ENCODE measurements at regions not wholly inside any gene's neighbourhood (a gene's known extent, or its start where the extent isn't known, plus 50 kb on each side); places are given as distances from the start of the nearest gene placed in this dataset.

GRCh38 chr4:31411565-31411964, 691.4 kb downstream of the PCDH7 start:
- no peak overlapping the region for H3K27ac Mint-ChIP-seq
- H3K4me3 Mint-ChIP-seq: no peak overlapping the region
- TF ChIP-seq CTCF (IDR thresholded peaks at IDR 0.05): no peak
- H3K36me3 Mint-ChIP-seq (ENCODE audit: low read depth): peaks cover 3% of the 10 kb centered on the region; the same call in 1 of the 2 replicates
- no peaks in the 10 kb centered on the region for H3K4me1 Mint-ChIP-seq (ENCODE audit: low read depth)
- no peaks in the 10 kb centered on the region for H3K27me3 Mint-ChIP-seq (ENCODE audit: insufficient read depth)
- no peak for DNase-seq
- H3K9me3 Mint-ChIP-seq: peaks cover 29% of the 10 kb centered on the region

GRCh38 chr4:31415629-31416028, 695.5 kb downstream of the PCDH7 start:
- Mint-ChIP-seq H3K4me1 (ENCODE audit: low read depth) (no peaks in the 10 kb centered on the region), H3K27me3 (ENCODE audit: insufficient read depth) (no peaks in the 10 kb centered on the region), H3K4me3 (no peak overlapping the region), H3K9me3 (peaks cover 39% of the 10 kb centered on the region), H3K36me3 (ENCODE audit: low read depth) (peaks cover 3% of the 10 kb centered on the region; the same call in 1 of the 2 replicates), H3K27ac (no peak overlapping the region)
- no peak for DNase-seq
- TF ChIP-seq CTCF (IDR thresholded peaks at IDR 0.05): no peak

GRCh38 chr4:31416498-31416897, 696.3 kb downstream of the PCDH7 start:
- TF ChIP-seq CTCF (IDR thresholded peaks at IDR 0.05): no peak
- H3K27me3 Mint-ChIP-seq (ENCODE audit: insufficient read depth): no peaks in the 10 kb centered on the region
- H3K27ac Mint-ChIP-seq: no peak overlapping the region
- peaks cover 37% of the 10 kb centered on the region for H3K9me3 Mint-ChIP-seq
- no peaks in the 10 kb centered on the region for H3K4me1 Mint-ChIP-seq (ENCODE audit: low read depth)
- peaks cover 3% of the 10 kb centered on the region; the same call in 1 of the 2 replicates for H3K36me3 Mint-ChIP-seq (ENCODE audit: low read depth)
- DNase-seq: no peak
- no peak overlapping the region for H3K4me3 Mint-ChIP-seq

- Mint-ChIP-seq H3K27me3 (ENCODE audit: insufficient read depth) (no peaks in the 10 kb centered on the region), H3K4me1 (ENCODE audit: low read depth) (no peaks in the 10 kb centered on the region), H3K36me3 (ENCODE audit: low read depth) (peaks cover 3% of the 10 kb centered on the region; the same call in 1 of the 2 replicates), H3K4me3 (no peak overlapping the region), H3K27ac (no peak overlapping the region), H3K9me3 (peaks cover 37% of the 10 kb centered on the region)
- no peak for DNase-seq
- TF ChIP-seq CTCF (IDR thresholded peaks at IDR 0.05): no peak
Measured at GRCh38 chr4:31417040-31417439, 696.9 kb downstream of the PCDH7 start.

- Mint-ChIP-seq H3K36me3 (ENCODE audit: low read depth) (no peaks in the 10 kb centered on the region), H3K27me3 (ENCODE audit: insufficient read depth) (no peaks in the 10 kb centered on the region), H3K27ac (no peak overlapping the region), H3K4me3 (no peak overlapping the region), H3K9me3 (peaks cover 18% of the 10 kb centered on the region), H3K4me1 (ENCODE audit: low read depth) (no peaks in the 10 kb centered on the region)
- DNase-seq: no peak
- no peak for TF ChIP-seq CTCF (IDR thresholded peaks at IDR 0.05)
Measured at GRCh38 chr4:31422006-31422405, 701.8 kb downstream of the PCDH7 start.

GRCh38 chr4:31427691-31428090, 707.5 kb downstream of the PCDH7 start:
- H3K27ac Mint-ChIP-seq: no peak overlapping the region
- no peak for DNase-seq
- H3K36me3 Mint-ChIP-seq (ENCODE audit: low read depth): no peaks in the 10 kb centered on the region
- TF ChIP-seq CTCF (IDR thresholded peaks at IDR 0.05): no peak
- peaks cover 11% of the 10 kb centered on the region for H3K9me3 Mint-ChIP-seq
- H3K4me3 Mint-ChIP-seq: no peak overlapping the region
- H3K4me1 Mint-ChIP-seq (ENCODE audit: low read depth): no peaks in the 10 kb centered on the region
- H3K27me3 Mint-ChIP-seq (ENCODE audit: insufficient read depth): no peaks in the 10 kb centered on the region

All from HFFc6 (cell line).